Nephron (organoid): ENCODE measurements at regions not wholly inside any gene's neighbourhood (a gene's known extent, or its start where the extent isn't known, plus 50 kb on each side); places are given as distances from the start of the nearest gene placed in this dataset.

ENCODE experiments used
- H3K27ac Mint-ChIP-seq, 3 experiments: 2 replicates each; pipeline ENCODE4 v1.8.0; 2020; ENCODE audit warnings: mixed read lengths in 3 of 3, mild to moderate bottlenecking in 2 of 3, moderate library complexity in 1 of 3
- H3K27me3 Mint-ChIP-seq: 2 replicates; pipeline ENCODE4 v1.8.0; 2021; ENCODE audit warnings: low read depth, mild to moderate bottlenecking, moderate library complexity, mixed read lengths
- H3K36me3 Mint-ChIP-seq: 2 replicates; pipeline ENCODE4 v1.8.0; 2020; ENCODE audit warnings: low read depth, mixed read lengths
- H3K4me1 Mint-ChIP-seq: 2 replicates; pipeline ENCODE4 v1.8.0; 2020; ENCODE audit warnings: mixed read lengths
- H3K4me3 Mint-ChIP-seq, 3 experiments: 2 replicates each; pipeline ENCODE4 v1.8.0; 2020; ENCODE audit warnings: mild to moderate bottlenecking in 3 of 3, mixed read lengths in 3 of 3, moderate library complexity in 2 of 3
- H3K9me3 Mint-ChIP-seq: 2 replicates; pipeline ENCODE4 v1.8.0; 2020; ENCODE audit warnings: mixed read lengths
- CTCF ChIP-seq, 3 experiments: fragments of 200-600 bp; sonication (generic); IDR thresholded peaks; one replicate each; pipeline ENCODE4 v1.5.0; 2021; ENCODE audit warnings: antibody characterized with exemption in 3 of 3; ENCODE audit not compliant: unreplicated experiment in 3 of 3

- no peaks in the 10 kb centered on the region for H3K4me1 Mint-ChIP-seq
- no peak for TF ChIP-seq CTCF (IDR thresholded peaks at IDR 0.05; ENCODE audit: unreplicated experiment in 3 of 3)
- H3K4me3 Mint-ChIP-seq = no peak overlapping the region
- peaks cover 3% of the 10 kb centered on the region for H3K27me3 Mint-ChIP-seq
- peaks cover 10% of the 10 kb centered on the region for H3K9me3 Mint-ChIP-seq
- no peaks in the 10 kb centered on the region for H3K36me3 Mint-ChIP-seq
- no peak overlapping the region for H3K27ac Mint-ChIP-seq
Observed at GRCh38 chr20:24277196-24277595, 192.2 kb upstream of the SYNDIG1 start.

- no peaks in the 10 kb centered on the region for H3K36me3 Mint-ChIP-seq
- H3K9me3 Mint-ChIP-seq = peaks cover 12% of the 10 kb centered on the region
- H3K4me1 Mint-ChIP-seq = no peaks in the 10 kb centered on the region
- no peak overlapping the region for H3K4me3 Mint-ChIP-seq
- no peak for TF ChIP-seq CTCF (IDR thresholded peaks at IDR 0.05; ENCODE audit: unreplicated experiment in 3 of 3)
- H3K27ac Mint-ChIP-seq = no peak overlapping the region
- peaks cover 3% of the 10 kb centered on the region for H3K27me3 Mint-ChIP-seq
Observed at GRCh38 chr20:24275946-24276705, 193.3 kb upstream of the SYNDIG1 start.

- Mint-ChIP-seq H3K36me3 (no peaks in the 10 kb centered on the region), H3K9me3 (peaks cover 13% of the 10 kb centered on the region), H3K4me1 (no peaks in the 10 kb centered on the region), H3K27ac (no peak overlapping the region), H3K27me3 (peaks cover 3% of the 10 kb centered on the region), H3K4me3 (no peak overlapping the region)
- TF ChIP-seq CTCF (IDR thresholded peaks at IDR 0.05; ENCODE audit: unreplicated experiment in 3 of 3) = no peak
Observed at GRCh38 chr20:24273251-24273650, 196.2 kb upstream of the SYNDIG1 start.

GRCh38 chr20:24261351-24261750 is 208.1 kb upstream of the SYNDIG1 start:
- Mint-ChIP-seq H3K27ac (no peak overlapping the region), H3K4me1 (peaks cover 20% of the 10 kb centered on the region), H3K27me3 (peaks cover 16% of the 10 kb centered on the region), H3K9me3 (no peaks in the 10 kb centered on the region), H3K36me3 (no peaks in the 10 kb centered on the region), H3K4me3 (no peak overlapping the region)
- TF ChIP-seq CTCF (IDR thresholded peaks at IDR 0.05; ENCODE audit: unreplicated experiment in 3 of 3) = no peak

- Mint-ChIP-seq H3K4me3 (no peak overlapping the region), H3K36me3 (no peaks in the 10 kb centered on the region), H3K27me3 (peaks cover 11% of the 10 kb centered on the region), H3K4me1 (peaks cover 20% of the 10 kb centered on the region), H3K9me3 (no peaks in the 10 kb centered on the region), H3K27ac (no peak overlapping the region)
- no peak for TF ChIP-seq CTCF (IDR thresholded peaks at IDR 0.05; ENCODE audit: unreplicated experiment in 3 of 3)
Observed at GRCh38 chr20:24257171-24257570, 212.3 kb upstream of the SYNDIG1 start.

- peaks cover 9% of the 10 kb centered on the region for H3K27me3 Mint-ChIP-seq
- no peak overlapping the region for H3K27ac Mint-ChIP-seq
- no peaks in the 10 kb centered on the region for H3K36me3 Mint-ChIP-seq
- TF ChIP-seq CTCF (IDR thresholded peaks at IDR 0.05; ENCODE audit: unreplicated experiment in 3 of 3) = no peak
- no peaks in the 10 kb centered on the region for H3K9me3 Mint-ChIP-seq
- no peak overlapping the region for H3K4me3 Mint-ChIP-seq
- H3K4me1 Mint-ChIP-seq = peaks cover 20% of the 10 kb centered on the region
Observed at GRCh38 chr20:24256307-24256706, 213.1 kb upstream of the SYNDIG1 start.
